PC-9 (cell line): ENCODE measurements at regions not wholly inside any gene's neighbourhood (a gene's known extent, or its start where the extent isn't known, plus 50 kb on each side); places are given as distances from the start of the nearest gene placed in this dataset.

Experiments used
- BruUV-seq: library from RNA; stranded (reverse); fragments of 400-500 nt; replicated peaks from 2 replicates; lab custom pipeline; 2021; lab: Mats Ljungman, UMichigan
- CTCF ChIA-PET: fragments of 300-600 bp; sonication (Branson Sonifier 250); formaldehyde crosslinking; loops from one replicate; lab custom pipeline; 2022; ENCODE audit warnings: antibody characterized with exemption; lab: Charles Lee
- POLR2A ChIA-PET: fragments of 300-600 bp; sonication (Branson Sonifier 250); formaldehyde crosslinking; loops from one replicate; lab custom pipeline; 2022; ENCODE audit warnings: antibody characterized with exemption; ENCODE audit not compliant: unreplicated experiment; lab: Charles Lee
- DNase-seq, 2 experiments: peaks; one replicate each; pipeline versions ENCODE4 v3.0.0 to v3.0.0-alpha.2; 2015 to 2022; ENCODE audit warnings: mixed read lengths in 1 of 2
- H2AFZ ChIP-seq: fragments of 200-600 bp; sonication (generic); 2 replicates; pipeline ENCODE4 v1.8.1; 2017; ENCODE audit warnings: antibody characterized with exemption
- H3F3A ChIP-seq: fragments of 200-600 bp; sonication (generic); 2 replicates; pipeline ENCODE4 v1.8.1; 2017; ENCODE audit warnings: antibody characterized with exemption, mild to moderate bottlenecking, low read depth; ENCODE audit not compliant: insufficient read depth
- H3K27ac ChIP-seq: fragments of 200-600 bp; sonication (generic); 2 replicates; pipeline ENCODE4 v1.6.1; 2016; ENCODE audit warnings: mixed run types
- H3K27me3 ChIP-seq: fragments of 200-600 bp; sonication (generic); 2 replicates; pipeline ENCODE4 v1.6.1; 2016; ENCODE audit warnings: low read depth, mixed run types; ENCODE audit not compliant: insufficient read depth
- H3K36me3 ChIP-seq: fragments of 200-600 bp; sonication (generic); 2 replicates; pipeline ENCODE4 v1.6.1; 2016; ENCODE audit warnings: low read depth, mixed run types
- H3K4me1 ChIP-seq: fragments of 200-600 bp; sonication (generic); replicated peaks from 2 replicates; pipeline ENCODE4 v1.6.1; 2016; ENCODE audit warnings: mixed run types; ENCODE audit not compliant: insufficient read depth
- H3K4me2 ChIP-seq: fragments of 200-600 bp; sonication (generic); 2 replicates; pipeline ENCODE4 v1.6.1; 2017; ENCODE audit warnings: mixed run types
- H3K4me3 ChIP-seq: fragments of 200-600 bp; sonication (generic); 2 replicates; pipeline ENCODE4 v1.6.1; 2016; ENCODE audit warnings: mixed run types
- H3K79me2 ChIP-seq: fragments of 200-600 bp; sonication (generic); 2 replicates; pipeline ENCODE4 v1.6.1; 2017; ENCODE audit warnings: low read depth, mixed run types
- H3K9me2 ChIP-seq: fragments of 200-600 bp; sonication (generic); 2 replicates; pipeline ENCODE4 v1.8.1; 2017; ENCODE audit warnings: mild to moderate bottlenecking; ENCODE audit not compliant: insufficient read depth
- H3K9me3 ChIP-seq: fragments of 200-600 bp; sonication (generic); 2 replicates; pipeline ENCODE4 v1.8.1; 2016; ENCODE audit warnings: low read depth; ENCODE audit not compliant: insufficient read depth
- H4K20me1 ChIP-seq: fragments of 200-600 bp; sonication (generic); 2 replicates; pipeline ENCODE4 v1.8.1; 2017; ENCODE audit not compliant: insufficient read depth
- CTCF ChIP-seq: fragments of 200-600 bp; sonication (generic); conservative IDR thresholded peaks from 2 replicates; pipeline ENCODE4 v1.6.1; 2017; ENCODE audit warnings: mixed run types, antibody characterized with exemption, mild to moderate bottlenecking, moderate library complexity
- EZH2 ChIP-seq: fragments of 200-600 bp; sonication (generic); IDR thresholded peaks from 2 replicates; pipeline ENCODE4 v1.8.0; 2017; ENCODE audit warnings: antibody characterized with exemption, low read depth
- intact Hi-C: fragments of 100-400 bp; cut with micrococcal nuclease; formaldehyde crosslinking; loops from one replicate; pipeline ENCODE4 v1.10.0; 2022; ENCODE audit not compliant: unreplicated experiment

- H4K20me1 ChIP-seq: no peaks in the 10 kb centered on the region
- POLR2A ChIA-PET: no interaction called here
- no peaks in the 10 kb centered on the region for H3K79me2 ChIP-seq
- TF ChIP-seq CTCF: no peak
- TF ChIP-seq EZH2: no peak
- CTCF ChIA-PET: no interaction called here
- intact Hi-C loops: no loop called here
- no peak overlapping the region for H3K4me2 ChIP-seq
- H3K27ac ChIP-seq: no peak overlapping the region
- H3K36me3 ChIP-seq: no peaks in the 10 kb centered on the region
- BruUV-seq: no TSS peak
- no peaks in the 10 kb centered on the region for H3K27me3 ChIP-seq
- H3K4me1 ChIP-seq: no peaks in the 10 kb centered on the region
- H3K9me2 ChIP-seq: no peaks in the 10 kb centered on the region
- DNase-seq: no peak
- H3K4me3 ChIP-seq: no peak overlapping the region
- H3F3A ChIP-seq: no peaks in the 10 kb centered on the region
- no peak overlapping the region for H2AFZ ChIP-seq
- H3K9me3 ChIP-seq: no peaks in the 10 kb centered on the region
Observed at GRCh38 chr4:35652197-35652596, 592.1 kb downstream of the ARAP2 start.

- CTCF ChIA-PET: no interaction called here
- POLR2A ChIA-PET: no interaction called here
Observed at GRCh38 chr4:35653451-35653850, 590.9 kb downstream of the ARAP2 start.

GRCh38 chr4:35673137-35673536 is 571.2 kb downstream of the ARAP2 start:
- BruUV-seq: no TSS peak
- ChIA-PET POLR2A (no interaction called here), CTCF (no interaction called here)
- Histone ChIP-seq H3K9me3 (no peaks in the 10 kb centered on the region), H2AFZ (no peak overlapping the region), H3K27me3 (no peaks in the 10 kb centered on the region), H3K4me3 (no peak overlapping the region), H3K27ac (no peak overlapping the region), H3K9me2 (no peaks in the 10 kb centered on the region), H3K4me2 (no peak overlapping the region), H3K36me3 (no peaks in the 10 kb centered on the region), H3K79me2 (no peaks in the 10 kb centered on the region), H4K20me1 (no peaks in the 10 kb centered on the region), H3K4me1 (no peaks in the 10 kb centered on the region), H3F3A (no peaks in the 10 kb centered on the region)
- intact Hi-C loops: no loop called here
- DNase-seq: no peak
- TF ChIP-seq EZH2: no peak
- TF ChIP-seq CTCF: no peak

More at GRCh38 chr4:35653451-35653850, 590.9 kb downstream of the ARAP2 start:
- Histone ChIP-seq H4K20me1 (no peaks in the 10 kb centered on the region), H3K9me2 (no peaks in the 10 kb centered on the region), H3K4me2 (no peak overlapping the region), H2AFZ (no peak overlapping the region), H3K27ac (no peak overlapping the region), H3K36me3 (no peaks in the 10 kb centered on the region), H3K4me3 (no peak overlapping the region), H3K27me3 (no peaks in the 10 kb centered on the region), H3K4me1 (no peaks in the 10 kb centered on the region), H3F3A (no peaks in the 10 kb centered on the region), H3K79me2 (no peaks in the 10 kb centered on the region), H3K9me3 (no peaks in the 10 kb centered on the region)
- intact Hi-C loops: no loop called here
- no peak for DNase-seq
- BruUV-seq: no TSS peak
- TF ChIP-seq CTCF (no peak), EZH2 (no peak)
